Bronchial epithelial cell (primary cell): ENCODE measurements at regions not wholly inside any gene's neighbourhood (a gene's known extent, or its start where the extent isn't known, plus 50 kb on each side); places are given as distances from the start of the nearest gene placed in this dataset.

Experiments used
- DNase-seq: peaks from one replicate; pipeline ENCODE4 v3.0.0-alpha.2; 2010; ENCODE audit warnings: low read depth
- FAIRE-seq: peaks from 2 replicates; lab custom pipeline; 2011; peaks lifted over from hg19 to GRCh38; lab: Jason Lieb, UNC
- H3K27me3 ChIP-seq: 2 replicates; pipeline ENCODE4 v1.5.1; 2011; ENCODE audit warnings: low read length; ENCODE audit not compliant: control insufficient read depth, insufficient read depth
- H3K36me3 ChIP-seq: 2 replicates; pipeline ENCODE4 v1.5.1; 2011; ENCODE audit warnings: low read length; ENCODE audit not compliant: control insufficient read depth, insufficient read depth
- H3K4me3 ChIP-seq: 2 replicates; pipeline ENCODE4 v1.5.1; 2011; ENCODE audit warnings: mild to moderate bottlenecking, low read depth, low read length, control low read depth
- TF ChIP-seq, protein P1 (sequence below): IDR thresholded peaks from 2 replicates; pipeline ENCODE4 v1.5.1; 2011; ENCODE audit warnings: mild to moderate bottlenecking, moderate library complexity, low read length, control low read depth, inconsistent platforms; ENCODE audit not compliant: insufficient read depth, severe bottlenecking

DNA sequence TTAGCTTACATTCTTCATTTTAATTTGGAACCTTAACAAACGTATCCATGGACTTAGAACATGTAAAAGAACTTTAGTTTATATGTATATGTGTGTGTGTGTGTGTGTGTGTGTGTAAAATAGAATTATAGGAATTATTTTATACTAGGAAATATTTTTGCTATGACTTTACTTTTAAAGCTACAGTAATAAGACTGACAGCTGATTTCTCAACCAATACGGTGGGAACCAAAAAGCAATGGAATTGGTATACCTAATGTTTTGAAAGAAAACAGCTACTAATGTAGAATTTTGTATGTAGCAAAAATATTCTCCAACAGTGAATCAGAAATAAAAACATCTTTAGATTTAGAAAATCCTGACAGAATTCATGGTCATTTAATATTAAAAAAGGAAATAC lies 146.5 kb upstream of the ARL4C start:
- FAIRE-seq = no peak
- H3K4me3 ChIP-seq = no peak overlapping the region
- TF ChIP-seq, protein P1, sequence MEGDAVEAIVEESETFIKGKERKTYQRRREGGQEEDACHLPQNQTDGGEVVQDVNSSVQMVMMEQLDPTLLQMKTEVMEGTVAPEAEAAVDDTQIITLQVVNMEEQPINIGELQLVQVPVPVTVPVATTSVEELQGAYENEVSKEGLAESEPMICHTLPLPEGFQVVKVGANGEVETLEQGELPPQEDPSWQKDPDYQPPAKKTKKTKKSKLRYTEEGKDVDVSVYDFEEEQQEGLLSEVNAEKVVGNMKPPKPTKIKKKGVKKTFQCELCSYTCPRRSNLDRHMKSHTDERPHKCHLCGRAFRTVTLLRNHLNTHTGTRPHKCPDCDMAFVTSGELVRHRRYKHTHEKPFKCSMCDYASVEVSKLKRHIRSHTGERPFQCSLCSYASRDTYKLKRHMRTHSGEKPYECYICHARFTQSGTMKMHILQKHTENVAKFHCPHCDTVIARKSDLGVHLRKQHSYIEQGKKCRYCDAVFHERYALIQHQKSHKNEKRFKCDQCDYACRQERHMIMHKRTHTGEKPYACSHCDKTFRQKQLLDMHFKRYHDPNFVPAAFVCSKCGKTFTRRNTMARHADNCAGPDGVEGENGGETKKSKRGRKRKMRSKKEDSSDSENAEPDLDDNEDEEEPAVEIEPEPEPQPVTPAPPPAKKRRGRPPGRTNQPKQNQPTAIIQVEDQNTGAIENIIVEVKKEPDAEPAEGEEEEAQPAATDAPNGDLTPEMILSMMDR = no peak

DNA sequence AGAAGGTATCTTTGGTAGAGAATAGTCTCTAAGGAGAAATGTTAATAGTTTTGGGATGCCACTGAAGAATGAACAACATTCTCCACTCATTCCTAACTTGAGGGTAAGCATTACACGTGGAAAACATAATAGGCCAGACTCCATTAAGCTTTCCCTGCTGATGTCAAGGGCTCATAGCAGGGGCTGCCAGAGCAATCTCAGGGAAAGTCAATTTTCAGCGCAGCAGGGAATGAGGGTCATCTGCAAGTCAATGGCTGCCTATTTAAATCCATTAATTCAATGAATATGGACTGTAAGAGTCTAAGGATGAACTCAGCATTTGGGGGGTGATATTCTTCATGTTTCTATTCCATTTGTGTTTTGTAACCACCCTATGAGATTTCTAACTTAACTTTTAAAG lies 144.2 kb upstream of the ARL4C start:
- Histone ChIP-seq H3K4me3 (no peak overlapping the region), H3K36me3 (no peaks in the 10 kb centered on the region), H3K27me3 (no peaks in the 10 kb centered on the region)
- FAIRE-seq = no peak
- TF ChIP-seq, protein P1 = no peak
- DNase-seq = no peak

More for the DNA sequence above, 146.5 kb upstream of the ARL4C start:
- H3K27me3 ChIP-seq = no peaks in the 10 kb centered on the region
- peak; percentile 13 for DNase-seq
- no peaks in the 10 kb centered on the region for H3K36me3 ChIP-seq

DNA sequence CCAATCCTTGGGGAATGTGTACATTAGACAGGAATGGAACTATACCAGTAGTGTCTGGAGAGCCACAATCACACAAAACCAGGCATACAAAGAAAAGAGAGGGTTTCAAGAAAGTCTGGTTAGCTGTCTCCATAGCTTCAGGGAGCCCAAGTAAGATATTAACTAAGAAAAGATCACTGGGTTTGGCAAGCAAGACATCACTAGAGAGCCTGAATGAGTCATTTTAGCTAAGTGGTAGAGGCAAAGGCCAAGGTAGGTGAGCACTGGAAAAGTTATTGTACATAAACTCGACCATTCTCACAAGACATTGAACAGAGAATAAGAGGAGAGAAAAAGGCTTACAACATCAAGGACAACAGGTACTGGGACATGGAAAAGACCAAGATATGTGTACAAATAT lies 143.8 kb upstream of the ARL4C start:
- Histone ChIP-seq H3K4me3 (no peak overlapping the region), H3K27me3 (no peaks in the 10 kb centered on the region), H3K36me3 (no peaks in the 10 kb centered on the region)
- FAIRE-seq = no peak
- peak; percentile 8 for DNase-seq
- TF ChIP-seq, protein P1 = no peak

DNA sequence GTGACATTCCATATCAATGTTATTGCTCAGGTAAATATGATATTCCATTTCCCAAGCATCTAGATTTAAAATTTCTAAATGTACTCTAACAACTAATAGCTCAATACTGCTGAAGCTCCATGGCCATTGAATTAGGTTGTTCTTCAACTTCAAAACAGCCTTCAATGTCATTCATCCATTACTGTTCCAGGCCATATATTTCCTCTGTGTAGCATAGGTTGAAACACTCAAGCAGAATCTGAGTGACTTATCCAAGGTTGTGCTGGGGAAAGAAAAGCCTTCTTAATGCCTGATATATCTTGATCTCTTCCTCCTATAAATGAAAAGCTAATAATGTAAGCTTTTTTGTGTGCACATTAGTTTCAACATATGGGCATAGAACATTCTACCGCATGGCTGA lies 142.1 kb upstream of the ARL4C start:
- DNase-seq = no peak
- Histone ChIP-seq H3K27me3 (no peaks in the 10 kb centered on the region), H3K4me3 (no peak overlapping the region), H3K36me3 (no peaks in the 10 kb centered on the region)
- TF ChIP-seq, protein P1 = no peak
- FAIRE-seq = no peak

DNA sequence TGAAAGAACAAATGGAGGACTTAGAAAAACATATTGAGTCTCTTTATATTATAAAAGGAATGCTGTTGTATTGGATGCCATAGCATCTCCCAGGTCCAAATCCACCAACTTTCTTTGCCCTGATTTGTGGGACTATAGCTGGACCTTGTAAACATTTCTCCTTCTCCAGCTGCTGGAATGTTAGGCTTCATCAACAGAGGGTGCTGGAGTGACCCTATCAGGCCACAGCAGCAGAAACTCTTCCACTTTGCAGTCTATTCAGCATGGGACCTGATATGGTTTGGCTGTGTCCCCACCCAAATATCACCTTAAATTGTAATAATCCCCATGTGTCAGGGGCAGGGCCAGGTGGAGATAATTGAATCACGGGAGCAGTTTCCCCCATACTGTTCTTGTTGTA lies 138.4 kb upstream of the ARL4C start:
- DNase-seq (no peak), FAIRE-seq (no peak)
- H3K4me3 ChIP-seq = no peak overlapping the region
- TF ChIP-seq, protein P1 = no peak
- no peaks in the 10 kb centered on the region for H3K36me3 ChIP-seq
- H3K27me3 ChIP-seq = peaks cover 2% of the 10 kb centered on the region

DNA sequence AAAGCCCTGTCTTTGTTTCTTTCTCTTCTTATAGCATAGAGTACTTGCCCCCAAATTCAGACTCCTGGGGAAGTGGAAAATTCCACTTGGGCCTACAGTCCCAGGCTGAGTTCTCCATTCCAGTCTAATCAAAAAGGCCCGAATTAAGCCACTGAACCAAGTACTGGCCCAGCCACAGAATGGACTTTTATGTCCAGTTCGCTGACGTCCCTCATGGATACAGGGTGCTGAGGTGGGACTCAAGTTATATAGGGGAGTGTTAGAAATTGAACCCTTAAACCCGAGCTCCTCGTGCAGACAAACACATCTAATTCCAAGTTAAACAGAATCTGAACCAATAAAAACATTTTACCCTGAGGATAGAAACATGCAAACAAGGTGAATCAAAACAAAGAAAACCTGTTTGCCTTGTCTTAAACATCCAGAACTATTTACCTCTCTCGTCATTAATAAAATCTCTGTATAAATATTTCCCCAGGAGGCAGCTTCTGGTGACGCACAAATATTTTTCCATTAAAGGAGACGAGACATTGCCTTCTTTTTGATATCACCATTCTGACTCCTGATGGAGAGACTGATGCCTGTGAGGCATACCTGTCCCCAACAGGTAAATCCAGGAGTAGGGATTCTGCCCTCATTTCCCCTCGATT lies 136.8 kb upstream of the ARL4C start:
- Histone ChIP-seq H3K36me3 (no peaks in the 10 kb centered on the region), H3K4me3 (no peak overlapping the region), H3K27me3 (peaks cover 2% of the 10 kb centered on the region)
- DNase-seq = peak; percentile 70
- no peak for FAIRE-seq
- TF ChIP-seq, protein P1 = no peak
